GM12878 (cell line): ENCODE measurements at regions not wholly inside any gene's neighbourhood (a gene's known extent, or its start where the extent isn't known, plus 50 kb on each side); places are given as distances from the start of the nearest gene placed in this dataset.

ENCODE experiments used
- ATAC-seq: fragments of 200-7000 bp; cut with Tn5 transposase; 3 replicates; pipeline ENCODE4 v1.9.1; 2020; ENCODE audit warnings: mild to moderate bottlenecking, moderate library complexity
- BruUV-seq: library from RNA; stranded (reverse); fragments of 400-500 nt; replicated peaks from 2 replicates; lab custom pipeline; 2021; lab: Mats Ljungman, UMichigan
- CTCF ChIA-PET: fragments of 300-600 bp; sonication (Branson Sonifier 250); formaldehyde crosslinking; extraction: SDS; loops from one replicate; lab custom pipeline; 2021; ENCODE audit warnings: inconsistent platforms; lab: Yijun Ruan, JAX
- POLR2A ChIA-PET: fragments of 350-600 bp; formaldehyde crosslinking; extraction: SDS; loops from one replicate; lab custom pipeline; 2021; ENCODE audit warnings: inconsistent platforms; lab: Charles Lee
- RAD21 ChIA-PET: fragments of 300-600 bp; sonication (Branson Sonifier 250); formaldehyde crosslinking; loops from one replicate; lab custom pipeline; 2023; ENCODE audit warnings: antibody characterized with exemption; ENCODE audit not compliant: unreplicated experiment; lab: Charles Lee
- SMC1A ChIA-PET: fragments of 300-600 bp; sonication (Branson Sonifier 250); formaldehyde crosslinking; loops from one replicate; lab custom pipeline; 2023; ENCODE audit not compliant: unreplicated experiment, uncharacterized antibody; lab: Charles Lee
- DNase-seq: peaks from one replicate; pipeline ENCODE4 v3.0.0-alpha.2; 2011; ENCODE audit warnings: low read depth, low spot score
- FAIRE-seq: peaks from 3 replicates; lab custom pipeline; 2011; peaks lifted over from hg19 to GRCh38; lab: Jason Lieb, UNC
- H2AFZ ChIP-seq: 2 replicates; pipeline ENCODE4 v1.6.0; 2011; ENCODE audit warnings: low read depth, low read length, control low read depth; ENCODE audit not compliant: control insufficient read depth
- H3K27ac ChIP-seq: 2 replicates; pipeline ENCODE4 v1.5.1; 2011; ENCODE audit warnings: control low read depth; ENCODE audit not compliant: control insufficient read depth, insufficient read depth
- H3K27me3 ChIP-seq, 2 experiments: replicated peaks in 1 of 2; 2 replicates each; pipeline versions ENCODE4 v1.6.0 to v1.6.1; 2011; ENCODE audit warnings: low read length in 1 of 2; ENCODE audit not compliant: control insufficient read depth in 2 of 2, insufficient read depth in 2 of 2
- H3K36me3 ChIP-seq, 2 experiments: 2 replicates each; pipeline ENCODE4 v1.5.1; 2011; ENCODE audit warnings: low read length in 1 of 2; ENCODE audit not compliant: control insufficient read depth in 2 of 2, insufficient read depth in 2 of 2
- H3K4me1 ChIP-seq: 2 replicates; pipeline ENCODE4 v1.6.1; 2011; ENCODE audit warnings: mild to moderate bottlenecking, low read length, moderate library complexity, mixed read lengths; ENCODE audit not compliant: control insufficient read depth, insufficient read depth
- H3K4me2 ChIP-seq: 2 replicates; pipeline ENCODE4 v1.6.0; 2011; ENCODE audit warnings: control low read depth; ENCODE audit not compliant: control insufficient read depth, insufficient read depth
- H3K4me3 ChIP-seq: fragments of 200-600 bp; sonication (generic); 2 replicates; pipeline ENCODE4 v1.5.1; 2016
- H3K79me2 ChIP-seq: 2 replicates; pipeline ENCODE4 v1.6.0; 2011; ENCODE audit warnings: low read length; ENCODE audit not compliant: control insufficient read depth, insufficient read depth
- H3K9ac ChIP-seq: 2 replicates; pipeline ENCODE4 v1.8.0; 2011; ENCODE audit warnings: low read length, control low read depth, mixed read lengths; ENCODE audit not compliant: control insufficient read depth, insufficient read depth
- H3K9me3 ChIP-seq: replicated peaks from 3 replicates; pipeline ENCODE4 v1.5.1; 2011; ENCODE audit warnings: mild to moderate bottlenecking, low read length; ENCODE audit not compliant: control insufficient read depth, insufficient read depth
- H4K20me1 ChIP-seq: 2 replicates; pipeline ENCODE4 v1.6.0; 2011; ENCODE audit not compliant: control insufficient read depth, insufficient read depth
- MTA2 ChIP-seq: fragments of 450-650 bp; IDR thresholded peaks from 2 replicates; pipeline ENCODE4 v1.6.1; 2016; ENCODE audit warnings: low read depth, mild to moderate bottlenecking, moderate library complexity
- MYB ChIP-seq: fragments of 150-350 bp; IDR thresholded peaks from 2 replicates; pipeline ENCODE4 v1.6.1; 2014; ENCODE audit warnings: mild to moderate bottlenecking, low read depth, low read length, borderline replicate concordance
- SP1 ChIP-seq: IDR thresholded peaks from one replicate; pipeline ENCODE4 v1.6.1; 2011; ENCODE audit warnings: low read depth, low read length
- SRF ChIP-seq, 2 experiments: IDR thresholded peaks; 2 replicates each; pipeline ENCODE4 v1.6.1; 2011; ENCODE audit warnings: low read depth in 2 of 2, low read length in 2 of 2, mild to moderate bottlenecking in 1 of 2, moderate library complexity in 1 of 2
- ZNF622 ChIP-seq: fragments of 450-650 bp; IDR thresholded peaks from 2 replicates; pipeline ENCODE4 v1.6.1; 2017; ENCODE audit warnings: mild to moderate bottlenecking, inconsistent platforms
- WGBS: methylation state at CpG from one replicate; pipeline ENCODE4 v1.1.6; 2016; ENCODE audit warnings: low lambda C conversion rate; ENCODE audit not compliant: insufficient replicate concordance, insufficient coverage; ENCODE audit errors: missing lambda C conversion rate; 5-methylcytosine and 5-hydroxymethylcytosine counted together
- in situ Hi-C: fragments of 300-500 bp; cut with MboI; formaldehyde crosslinking; loops from 9 replicates; pipeline ENCODE4 v1.14.3; 2018; ENCODE audit warnings: mixed read lengths
- intact Hi-C: fragments of 100-400 bp; cut with micrococcal nuclease; formaldehyde crosslinking; loops from one replicate; pipeline ENCODE4 v1.14.2; 2022; ENCODE audit not compliant: unreplicated experiment
- TF ChIP-seq, protein P1 (sequence below): fragments of 450-650 bp; IDR thresholded peaks from 2 replicates; pipeline ENCODE4 v1.6.1; 2016; ENCODE audit warnings: mild to moderate bottlenecking
- TF ChIP-seq, protein P2 (sequence below): fragments of 450-650 bp; IDR thresholded peaks from 2 replicates; pipeline ENCODE4 v1.6.1; 2017; ENCODE audit warnings: mild to moderate bottlenecking, low read depth, inconsistent platforms; ENCODE audit not compliant: poor library complexity, severe bottlenecking
- TF ChIP-seq, protein P3 (sequence below), 3 experiments: IDR thresholded peaks in 2 of 3; conservative IDR thresholded peaks in 1 of 3; 2 replicates each; pipeline ENCODE4 v1.5.1; 2011; ENCODE audit warnings: low read depth in 3 of 3, low read length in 3 of 3, mild to moderate bottlenecking in 3 of 3, control low read depth in 2 of 3, moderate library complexity in 2 of 3, inconsistent platforms in 1 of 3, mixed read lengths in 1 of 3; ENCODE audit not compliant: control insufficient read depth in 2 of 3, insufficient read depth in 1 of 3; ENCODE audit errors: extremely low read depth in 1 of 3
- TF ChIP-seq, protein P4 (sequence below): fragments of 450-650 bp; formaldehyde crosslinking; IDR thresholded peaks from 2 replicates; pipeline ENCODE4 v1.5.0; 2022; ENCODE audit warnings: mild to moderate bottlenecking, missing genetic modification characterization

DNA sequence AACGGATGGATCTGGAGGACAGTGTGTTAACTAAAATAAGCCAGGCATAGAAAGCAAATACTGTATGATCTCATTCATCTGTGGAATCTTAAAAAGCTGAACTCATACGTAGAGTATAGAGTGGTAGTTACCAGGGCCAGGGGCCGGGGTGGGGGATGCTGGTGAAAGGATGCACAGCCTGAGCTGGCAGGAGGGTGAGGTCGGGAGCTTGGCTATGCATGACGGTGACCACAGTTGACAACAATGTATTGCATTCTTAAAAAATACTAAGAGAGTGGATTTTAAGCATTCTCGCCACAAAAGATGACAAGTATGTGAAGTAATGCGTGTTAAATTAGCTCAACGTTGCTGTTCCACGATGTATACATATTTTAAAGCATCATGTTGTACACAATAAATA is 351.3 kb downstream of the TMEM121 start:
- H3K4me3 ChIP-seq, result no peak overlapping the region
- no peak overlapping the region for H3K27ac ChIP-seq
- no peak overlapping the region for H3K4me2 ChIP-seq
- ChIA-PET CTCF (no interaction called here), SMC1A (no interaction called here), POLR2A (no interaction called here), RAD21 (no interaction called here)
- no peaks in the 10 kb centered on the region for H3K36me3 ChIP-seq
- FAIRE-seq, result no peak
- no peak for DNase-seq
- intact Hi-C loops, result no loop called here
- H4K20me1 ChIP-seq, result no peaks in the 10 kb centered on the region
- BruUV-seq, result no TSS peak
- H3K4me1 ChIP-seq, result no peaks in the 10 kb centered on the region
- ATAC-seq, result no peak
- no peak overlapping the region for H3K9ac ChIP-seq
- no peak for TF ChIP-seq MYB
- TF ChIP-seq, protein P1, sequence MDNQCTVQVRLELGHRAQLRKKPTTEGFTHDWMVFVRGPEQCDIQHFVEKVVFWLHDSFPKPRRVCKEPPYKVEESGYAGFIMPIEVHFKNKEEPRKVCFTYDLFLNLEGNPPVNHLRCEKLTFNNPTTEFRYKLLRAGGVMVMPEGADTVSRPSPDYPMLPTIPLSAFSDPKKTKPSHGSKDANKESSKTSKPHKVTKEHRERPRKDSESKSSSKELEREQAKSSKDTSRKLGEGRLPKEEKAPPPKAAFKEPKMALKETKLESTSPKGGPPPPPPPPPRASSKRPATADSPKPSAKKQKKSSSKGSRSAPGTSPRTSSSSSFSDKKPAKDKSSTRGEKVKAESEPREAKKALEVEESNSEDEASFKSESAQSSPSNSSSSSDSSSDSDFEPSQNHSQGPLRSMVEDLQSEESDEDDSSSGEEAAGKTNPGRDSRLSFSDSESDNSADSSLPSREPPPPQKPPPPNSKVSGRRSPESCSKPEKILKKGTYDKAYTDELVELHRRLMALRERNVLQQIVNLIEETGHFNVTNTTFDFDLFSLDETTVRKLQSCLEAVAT, result no peak
- TF ChIP-seq SP1, result no peak
- no peak for TF ChIP-seq SRF (IDR thresholded peaks at IDR 0.05; ENCODE audit: low read depth in 2 of 2, low read length in 2 of 2)
- no peaks in the 10 kb centered on the region for H3K79me2 ChIP-seq
- no peaks in the 10 kb centered on the region for H3K27me3 ChIP-seq
- no CpG with 5 or more reads among the region's 9 CpGs for WGBS
- no peak overlapping the region for H2AFZ ChIP-seq
- in situ Hi-C loops, result no loop called here
- no peaks in the 10 kb centered on the region for H3K9me3 ChIP-seq

DNA sequence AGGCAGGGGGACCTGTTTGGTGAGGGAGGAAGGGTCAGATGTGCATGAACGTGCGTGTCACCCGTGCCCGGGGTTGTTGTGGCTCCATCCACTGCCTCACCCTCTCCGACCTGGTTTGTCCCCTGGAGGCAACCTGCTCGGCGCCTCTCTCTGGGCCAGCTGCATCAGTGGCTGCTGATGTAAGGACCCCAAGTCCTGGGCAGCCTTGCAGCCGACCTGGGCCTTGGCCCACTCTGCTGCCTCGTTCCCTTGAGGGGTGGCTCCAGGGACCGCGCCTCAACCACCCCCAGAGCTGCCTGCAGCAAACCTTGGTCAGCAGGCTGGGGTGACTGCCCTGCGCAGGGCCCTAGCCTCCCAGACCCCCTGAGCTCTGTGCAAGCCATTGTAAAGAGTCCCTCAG is 351.7 kb downstream of the TMEM121 start:
- POLR2A ChIA-PET, result no interaction called here
- in situ Hi-C loops, result no loop called here
- DNase-seq, result no peak
- TF ChIP-seq MTA2 (no peak), ZNF622 (no peak)
- TF ChIP-seq, protein P2, sequence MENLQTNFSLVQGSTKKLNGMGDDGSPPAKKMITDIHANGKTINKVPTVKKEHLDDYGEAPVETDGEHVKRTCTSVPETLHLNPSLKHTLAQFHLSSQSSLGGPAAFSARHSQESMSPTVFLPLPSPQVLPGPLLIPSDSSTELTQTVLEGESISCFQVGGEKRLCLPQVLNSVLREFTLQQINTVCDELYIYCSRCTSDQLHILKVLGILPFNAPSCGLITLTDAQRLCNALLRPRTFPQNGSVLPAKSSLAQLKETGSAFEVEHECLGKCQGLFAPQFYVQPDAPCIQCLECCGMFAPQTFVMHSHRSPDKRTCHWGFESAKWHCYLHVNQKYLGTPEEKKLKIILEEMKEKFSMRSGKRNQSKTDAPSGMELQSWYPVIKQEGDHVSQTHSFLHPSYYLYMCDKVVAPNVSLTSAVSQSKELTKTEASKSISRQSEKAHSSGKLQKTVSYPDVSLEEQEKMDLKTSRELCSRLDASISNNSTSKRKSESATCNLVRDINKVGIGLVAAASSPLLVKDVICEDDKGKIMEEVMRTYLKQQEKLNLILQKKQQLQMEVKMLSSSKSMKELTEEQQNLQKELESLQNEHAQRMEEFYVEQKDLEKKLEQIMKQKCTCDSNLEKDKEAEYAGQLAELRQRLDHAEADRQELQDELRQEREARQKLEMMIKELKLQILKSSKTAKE, result no peak
- TF ChIP-seq, protein P3, sequence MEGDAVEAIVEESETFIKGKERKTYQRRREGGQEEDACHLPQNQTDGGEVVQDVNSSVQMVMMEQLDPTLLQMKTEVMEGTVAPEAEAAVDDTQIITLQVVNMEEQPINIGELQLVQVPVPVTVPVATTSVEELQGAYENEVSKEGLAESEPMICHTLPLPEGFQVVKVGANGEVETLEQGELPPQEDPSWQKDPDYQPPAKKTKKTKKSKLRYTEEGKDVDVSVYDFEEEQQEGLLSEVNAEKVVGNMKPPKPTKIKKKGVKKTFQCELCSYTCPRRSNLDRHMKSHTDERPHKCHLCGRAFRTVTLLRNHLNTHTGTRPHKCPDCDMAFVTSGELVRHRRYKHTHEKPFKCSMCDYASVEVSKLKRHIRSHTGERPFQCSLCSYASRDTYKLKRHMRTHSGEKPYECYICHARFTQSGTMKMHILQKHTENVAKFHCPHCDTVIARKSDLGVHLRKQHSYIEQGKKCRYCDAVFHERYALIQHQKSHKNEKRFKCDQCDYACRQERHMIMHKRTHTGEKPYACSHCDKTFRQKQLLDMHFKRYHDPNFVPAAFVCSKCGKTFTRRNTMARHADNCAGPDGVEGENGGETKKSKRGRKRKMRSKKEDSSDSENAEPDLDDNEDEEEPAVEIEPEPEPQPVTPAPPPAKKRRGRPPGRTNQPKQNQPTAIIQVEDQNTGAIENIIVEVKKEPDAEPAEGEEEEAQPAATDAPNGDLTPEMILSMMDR (IDR thresholded peaks at IDR 0.05 in 2 of 3, conservative IDR thresholded peaks at IDR 0.05 in 1 of 3; ENCODE audit: control insufficient read depth in 2 of 3, extremely low read depth in 1 of 3, insufficient read depth in 1 of 3, low read depth in 3 of 3, low read length in 3 of 3), result no peak
- TF ChIP-seq, protein P4, sequence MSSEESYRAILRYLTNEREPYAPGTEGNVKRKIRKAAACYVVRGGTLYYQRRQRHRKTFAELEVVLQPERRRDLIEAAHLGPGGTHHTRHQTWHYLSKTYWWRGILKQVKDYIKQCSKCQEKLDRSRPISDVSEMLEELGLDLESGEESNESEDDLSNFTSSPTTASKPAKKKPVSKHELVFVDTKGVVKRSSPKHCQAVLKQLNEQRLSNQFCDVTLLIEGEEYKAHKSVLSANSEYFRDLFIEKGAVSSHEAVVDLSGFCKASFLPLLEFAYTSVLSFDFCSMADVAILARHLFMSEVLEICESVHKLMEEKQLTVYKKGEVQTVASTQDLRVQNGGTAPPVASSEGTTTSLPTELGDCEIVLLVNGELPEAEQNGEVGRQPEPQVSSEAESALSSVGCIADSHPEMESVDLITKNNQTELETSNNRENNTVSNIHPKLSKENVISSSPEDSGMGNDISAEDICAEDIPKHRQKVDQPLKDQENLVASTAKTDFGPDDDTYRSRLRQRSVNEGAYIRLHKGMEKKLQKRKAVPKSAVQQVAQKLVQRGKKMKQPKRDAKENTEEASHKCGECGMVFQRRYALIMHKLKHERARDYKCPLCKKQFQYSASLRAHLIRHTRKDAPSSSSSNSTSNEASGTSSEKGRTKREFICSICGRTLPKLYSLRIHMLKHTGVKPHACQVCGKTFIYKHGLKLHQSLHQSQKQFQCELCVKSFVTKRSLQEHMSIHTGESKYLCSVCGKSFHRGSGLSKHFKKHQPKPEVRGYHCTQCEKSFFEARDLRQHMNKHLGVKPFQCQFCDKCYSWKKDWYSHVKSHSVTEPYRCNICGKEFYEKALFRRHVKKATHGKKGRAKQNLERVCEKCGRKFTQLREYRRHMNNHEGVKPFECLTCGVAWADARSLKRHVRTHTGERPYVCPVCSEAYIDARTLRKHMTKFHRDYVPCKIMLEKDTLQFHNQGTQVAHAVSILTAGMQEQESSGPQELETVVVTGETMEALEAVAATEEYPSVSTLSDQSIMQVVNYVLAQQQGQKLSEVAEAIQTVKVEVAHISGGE (CRISPR knock-in tag), result no peak

More for the DNA sequence above, 351.7 kb downstream of the TMEM121 start:
- ChIA-PET RAD21 (no interaction called here), SMC1A (no interaction called here), CTCF (no interaction called here)
- H3K36me3 ChIP-seq, result no peaks in the 10 kb centered on the region
- intact Hi-C loops, result no loop called here
- no peaks in the 10 kb centered on the region for H3K79me2 ChIP-seq
- H4K20me1 ChIP-seq, result no peaks in the 10 kb centered on the region
- no peaks in the 10 kb centered on the region for H3K4me1 ChIP-seq
- ATAC-seq (no peak), FAIRE-seq (no peak)
- no peak overlapping the region for H3K4me3 ChIP-seq
- WGBS, result no CpG with 5 or more reads among the region's 12 CpGs
- no TSS peak for BruUV-seq
- no peak overlapping the region for H3K9ac ChIP-seq
- no peak overlapping the region for H3K4me2 ChIP-seq
- H3K27ac ChIP-seq, result no peak overlapping the region
- no peaks in the 10 kb centered on the region for H3K27me3 ChIP-seq
- H2AFZ ChIP-seq, result no peak overlapping the region
- H3K9me3 ChIP-seq, result no peaks in the 10 kb centered on the region
